ENCODE measurements at regions not wholly inside any gene's neighbourhood (a gene's known extent, or its start where the extent isn't known, plus 50 kb on each side); places are given as distances from the start of the nearest gene placed in this dataset.

DNA sequence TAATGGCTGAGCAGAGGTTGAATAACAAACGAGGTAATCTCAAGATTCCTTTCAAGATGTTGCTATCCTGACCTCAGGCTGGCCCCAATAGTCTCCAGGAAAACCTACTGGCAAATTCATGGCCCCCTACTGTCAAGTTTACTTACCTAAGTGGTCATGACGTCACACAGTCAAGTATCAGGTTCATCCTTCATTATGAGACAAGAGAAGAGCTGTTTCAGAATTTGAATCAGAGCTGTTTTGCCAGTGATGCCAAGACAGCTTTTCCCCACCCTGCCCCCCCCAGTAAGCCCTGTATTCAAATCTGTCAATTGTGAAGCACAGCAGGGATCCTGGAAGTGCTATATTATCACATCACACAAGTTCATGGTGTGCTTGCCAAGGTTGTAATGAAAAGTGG, 509.6 kb downstream of the NOVA1 start (continued):
- TF ChIP-seq CHD2 (IDR thresholded peaks at IDR 0.05; ENCODE audit: low read length, partially characterized antibody) = no peak
- no peak for TF ChIP-seq ELF1 (IDR thresholded peaks at IDR 0.05)
- no peak for TF ChIP-seq MXI1 (IDR thresholded peaks at IDR 0.05; ENCODE audit: low read depth, low read length)
- TF ChIP-seq RXRA (IDR thresholded peaks at IDR 0.05; ENCODE audit: borderline replicate concordance, low read depth) = no peak

- ChIA-PET POLR2A (no interaction called here), CTCF (no interaction called here)
- DNase-seq = no peak
- Histone ChIP-seq H3K36me3 (replicated peaks in 1 of 2; ENCODE audit: control insufficient read depth in 1 of 2, insufficient read depth in 2 of 2, low read length in 1 of 2) (no peaks in the 10 kb centered on the region), H3K9me3 (no peaks in the 10 kb centered on the region), H3K4me3 (ENCODE audit: low read depth in 2 of 2, low read length in 1 of 2) (no peak overlapping the region), H3K9me2 (no peaks in the 10 kb centered on the region), H3F3A (replicated peaks; ENCODE audit: insufficient read depth) (no peaks in the 10 kb centered on the region), H4K20me1 (ENCODE audit: insufficient read depth) (no peaks in the 10 kb centered on the region), H3K9ac (no peak overlapping the region), H2AFZ (ENCODE audit: low read depth) (no peak overlapping the region), H3K27ac (ENCODE audit: low read depth in 2 of 2, low read length in 1 of 2) (no peak overlapping the region), H3K27me3 (ENCODE audit: insufficient read depth) (no peaks in the 10 kb centered on the region), H3K4me2 (no peak overlapping the region), H3K79me2 (ENCODE audit: insufficient read depth) (no peaks in the 10 kb centered on the region), H3K4me1 (ENCODE audit: control insufficient read depth in 1 of 2, insufficient read depth in 2 of 2, low read depth in 1 of 2, low read length in 1 of 2) (no peaks in the 10 kb centered on the region)
- 48% methylated on average over 10 of the region's 10 CpGs for WGBS (ENCODE audit: low lambda C conversion rate)
- TF ChIP-seq IRF3 (IDR thresholded peaks at IDR 0.05; ENCODE audit: low read depth, low read length) (no peak), GATA2 (CRISPR knock-in tag; IDR thresholded peaks at IDR 0.05) (no peak), GABPA (IDR thresholded peaks at IDR 0.05; ENCODE audit: low read depth) (no peak), TEAD4 (IDR thresholded peaks at IDR 0.05; ENCODE audit: borderline replicate concordance, insufficient read depth) (no peak)
- TF ChIP-seq, protein P1, sequence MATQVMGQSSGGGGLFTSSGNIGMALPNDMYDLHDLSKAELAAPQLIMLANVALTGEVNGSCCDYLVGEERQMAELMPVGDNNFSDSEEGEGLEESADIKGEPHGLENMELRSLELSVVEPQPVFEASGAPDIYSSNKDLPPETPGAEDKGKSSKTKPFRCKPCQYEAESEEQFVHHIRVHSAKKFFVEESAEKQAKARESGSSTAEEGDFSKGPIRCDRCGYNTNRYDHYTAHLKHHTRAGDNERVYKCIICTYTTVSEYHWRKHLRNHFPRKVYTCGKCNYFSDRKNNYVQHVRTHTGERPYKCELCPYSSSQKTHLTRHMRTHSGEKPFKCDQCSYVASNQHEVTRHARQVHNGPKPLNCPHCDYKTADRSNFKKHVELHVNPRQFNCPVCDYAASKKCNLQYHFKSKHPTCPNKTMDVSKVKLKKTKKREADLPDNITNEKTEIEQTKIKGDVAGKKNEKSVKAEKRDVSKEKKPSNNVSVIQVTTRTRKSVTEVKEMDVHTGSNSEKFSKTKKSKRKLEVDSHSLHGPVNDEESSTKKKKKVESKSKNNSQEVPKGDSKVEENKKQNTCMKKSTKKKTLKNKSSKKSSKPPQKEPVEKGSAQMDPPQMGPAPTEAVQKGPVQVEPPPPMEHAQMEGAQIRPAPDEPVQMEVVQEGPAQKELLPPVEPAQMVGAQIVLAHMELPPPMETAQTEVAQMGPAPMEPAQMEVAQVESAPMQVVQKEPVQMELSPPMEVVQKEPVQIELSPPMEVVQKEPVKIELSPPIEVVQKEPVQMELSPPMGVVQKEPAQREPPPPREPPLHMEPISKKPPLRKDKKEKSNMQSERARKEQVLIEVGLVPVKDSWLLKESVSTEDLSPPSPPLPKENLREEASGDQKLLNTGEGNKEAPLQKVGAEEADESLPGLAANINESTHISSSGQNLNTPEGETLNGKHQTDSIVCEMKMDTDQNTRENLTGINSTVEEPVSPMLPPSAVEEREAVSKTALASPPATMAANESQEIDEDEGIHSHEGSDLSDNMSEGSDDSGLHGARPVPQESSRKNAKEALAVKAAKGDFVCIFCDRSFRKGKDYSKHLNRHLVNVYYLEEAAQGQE (IDR thresholded peaks at IDR 0.05; ENCODE audit: low read depth, low read length) = no peak
- TF ChIP-seq, protein P2, sequence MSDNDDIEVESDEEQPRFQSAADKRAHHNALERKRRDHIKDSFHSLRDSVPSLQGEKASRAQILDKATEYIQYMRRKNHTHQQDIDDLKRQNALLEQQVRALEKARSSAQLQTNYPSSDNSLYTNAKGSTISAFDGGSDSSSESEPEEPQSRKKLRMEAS (IDR thresholded peaks at IDR 0.05; ENCODE audit: low read depth) = no peak
These were observed 516.8 kb downstream of the NOVA1 start for GRCh38 chr14:26081043-26081442.

DNA sequence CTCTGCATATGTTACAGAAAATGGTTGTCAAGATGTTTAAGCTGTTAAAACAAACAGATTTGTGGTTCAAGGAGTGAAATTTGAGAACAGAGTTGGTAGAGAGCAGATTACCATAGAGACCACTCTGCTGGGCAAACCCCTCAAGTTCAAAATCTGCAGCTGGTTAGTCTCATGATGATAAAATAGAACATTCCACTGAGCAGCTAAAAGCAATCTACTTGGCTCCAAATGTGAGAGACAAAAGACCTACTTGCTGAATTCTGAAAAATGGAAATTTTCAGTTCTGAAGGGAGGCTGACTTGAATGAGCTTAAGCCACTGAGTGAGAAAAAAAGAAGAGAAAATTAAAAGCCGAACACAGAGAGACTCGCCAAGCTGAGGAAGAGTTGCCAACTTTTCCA, 519.3 kb downstream of the NOVA1 start:
- Histone ChIP-seq H3K4me2 (no peak overlapping the region), H2AFZ (ENCODE audit: low read depth) (no peak overlapping the region), H3K9me2 (no peaks in the 10 kb centered on the region), H3K27ac (ENCODE audit: low read depth in 2 of 2, low read length in 1 of 2) (no peak overlapping the region), H3F3A (replicated peaks; ENCODE audit: insufficient read depth) (no peaks in the 10 kb centered on the region), H3K36me3 (replicated peaks in 1 of 2; ENCODE audit: control insufficient read depth in 1 of 2, insufficient read depth in 2 of 2, low read length in 1 of 2) (no peaks in the 10 kb centered on the region), H3K4me1 (ENCODE audit: control insufficient read depth in 1 of 2, insufficient read depth in 2 of 2, low read depth in 1 of 2, low read length in 1 of 2) (no peaks in the 10 kb centered on the region), H3K4me3 (ENCODE audit: low read depth in 2 of 2, low read length in 1 of 2) (no peak overlapping the region), H3K27me3 (ENCODE audit: insufficient read depth) (no peaks in the 10 kb centered on the region), H3K9me3 (no peaks in the 10 kb centered on the region), H3K79me2 (ENCODE audit: insufficient read depth) (no peaks in the 10 kb centered on the region), H3K9ac (no peak overlapping the region), H4K20me1 (ENCODE audit: insufficient read depth) (no peaks in the 10 kb centered on the region)
- WGBS (ENCODE audit: low lambda C conversion rate) = 8% methylated on average over 2 of the region's 2 CpGs
- ChIA-PET POLR2A (no interaction called here), CTCF (no interaction called here)
- DNase-seq = no peak
- TF ChIP-seq MXI1 (IDR thresholded peaks at IDR 0.05; ENCODE audit: low read depth, low read length) = no peak
- no peak for TF ChIP-seq USF2 (IDR thresholded peaks at IDR 0.05; ENCODE audit: borderline replicate concordance, low read depth, low read length)
- no peak for TF ChIP-seq POLR2AphosphoS5 (IDR thresholded peaks at IDR 0.05; ENCODE audit: low read depth, low read length)
- TF ChIP-seq, protein P3, sequence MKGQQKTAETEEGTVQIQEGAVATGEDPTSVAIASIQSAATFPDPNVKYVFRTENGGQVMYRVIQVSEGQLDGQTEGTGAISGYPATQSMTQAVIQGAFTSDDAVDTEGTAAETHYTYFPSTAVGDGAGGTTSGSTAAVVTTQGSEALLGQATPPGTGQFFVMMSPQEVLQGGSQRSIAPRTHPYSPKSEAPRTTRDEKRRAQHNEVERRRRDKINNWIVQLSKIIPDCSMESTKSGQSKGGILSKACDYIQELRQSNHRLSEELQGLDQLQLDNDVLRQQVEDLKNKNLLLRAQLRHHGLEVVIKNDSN (IDR thresholded peaks at IDR 0.05; ENCODE audit: borderline replicate concordance, low read depth) = no peak
- TF ChIP-seq, protein P2 (IDR thresholded peaks at IDR 0.05; ENCODE audit: low read depth) = no peak
- no peak for TF ChIP-seq TEAD4 (IDR thresholded peaks at IDR 0.05; ENCODE audit: borderline replicate concordance, insufficient read depth)
- no peak for TF ChIP-seq TCF12 (IDR thresholded peaks at IDR 0.05)
- TF ChIP-seq FOXJ3 (CRISPR knock-in tag; IDR thresholded peaks at IDR 0.05) = no peak
- TF ChIP-seq RCOR1 (IDR thresholded peaks at IDR 0.05; ENCODE audit: low read length) = no peak
- TF ChIP-seq CTCF (IDR thresholded peaks at IDR 0.05) = no peak
- no peak for TF ChIP-seq MEF2A (IDR thresholded peaks at IDR 0.05; ENCODE audit: borderline replicate concordance, low read depth)

Data from SK-N-SH (cell line).